HFF-Myc (cell line): ENCODE measurements at regions not wholly inside any gene's neighbourhood (a gene's known extent, or its start where the extent isn't known, plus 50 kb on each side); places are given as distances from the start of the nearest gene placed in this dataset.

ENCODE experiments used
- DNase-seq: peaks from one replicate; pipeline ENCODE4 v3.0.0-alpha.2; 2011; ENCODE audit warnings: low read depth; ENCODE audit errors: extremely low read depth
- H3K4me3 ChIP-seq: replicated peaks from 2 replicates; pipeline ENCODE4 v1.5.1; 2011; ENCODE audit warnings: low read depth, mild to moderate bottlenecking, control low read depth, low read length
- CTCF ChIP-seq: IDR thresholded peaks from 2 replicates; pipeline ENCODE4 v1.5.1; 2012; ENCODE audit warnings: mild to moderate bottlenecking, low read depth, low read length, control low read depth; ENCODE audit errors: missing control alignments

GRCh38 chr7:85471307-85471706 is 284.5 kb upstream of the SEMA3D start:
- no peak for DNase-seq
- no peak for TF ChIP-seq CTCF
- H3K4me3 ChIP-seq: no peak overlapping the region

GRCh38 chr7:85469446-85470010 is 282.7 kb upstream of the SEMA3D start:
- no peak for DNase-seq
- TF ChIP-seq CTCF: no peak
- H3K4me3 ChIP-seq: no peak overlapping the region

GRCh38 chr7:85464042-85464651 is 277.3 kb upstream of the SEMA3D start:
- no peak for DNase-seq
- no peak for TF ChIP-seq CTCF
- H3K4me3 ChIP-seq: no peak overlapping the region

- H3K4me3 ChIP-seq: no peak overlapping the region
- no peak for DNase-seq
- no peak for TF ChIP-seq CTCF
Measured at GRCh38 chr7:85462671-85463070, 275.8 kb upstream of the SEMA3D start.

- no peak for DNase-seq
- no peak for TF ChIP-seq CTCF
- H3K4me3 ChIP-seq: no peak overlapping the region
Measured at GRCh38 chr7:85457911-85458310, 271.1 kb upstream of the SEMA3D start.

GRCh38 chr7:85456254-85456653 is 269.4 kb upstream of the SEMA3D start:
- no peak for TF ChIP-seq CTCF
- H3K4me3 ChIP-seq: no peak overlapping the region
- DNase-seq: no peak

- TF ChIP-seq CTCF: no peak
- DNase-seq: no peak
Measured at GRCh38 chr7:85454904-85455303, 268.0 kb upstream of the SEMA3D start.

More at GRCh38 chr7:85454904-85455303, 268.0 kb upstream of the SEMA3D start:
- H3K4me3 ChIP-seq: no peak overlapping the region
